HepG2 (cell line): ENCODE measurements at regions not wholly inside any gene's neighbourhood (a gene's known extent, or its start where the extent isn't known, plus 50 kb on each side); places are given as distances from the start of the nearest gene placed in this dataset.

Experiments
- EEA1 ChIP-seq: sonication (generic); formaldehyde crosslinking; IDR thresholded peaks from 2 replicates; pipeline ENCODE4 v1.5.1; 2020; ENCODE audit warnings: mild to moderate bottlenecking, missing genetic modification reagents, borderline replicate concordance
- FOXA3 ChIP-seq: IDR thresholded peaks from 2 replicates; pipeline ENCODE4 v1.6.1; 2016; ENCODE audit warnings: missing genetic modification reagents, missing compliant biosample characterization
- GABPB1 ChIP-seq: IDR thresholded peaks from 2 replicates; pipeline ENCODE4 v1.6.1; 2016; ENCODE audit warnings: mild to moderate bottlenecking, missing genetic modification reagents, moderate library complexity, missing compliant biosample characterization
- KDM2A ChIP-seq: sonication (generic); formaldehyde crosslinking; IDR thresholded peaks from 2 replicates; pipeline ENCODE4 v1.4.0; 2020; ENCODE audit warnings: low read depth, missing genetic modification reagents, borderline replicate concordance
- KDM5A ChIP-seq: fragments of 200-600 bp; sonication (generic); IDR thresholded peaks from 2 replicates; pipeline ENCODE4 v1.7.0; 2018; ENCODE audit warnings: antibody characterized with exemption, mild to moderate bottlenecking, low read length, borderline replicate concordance
- KLF16 ChIP-seq, 2 experiments: sonication (generic) in 1 of 2; formaldehyde crosslinking in 1 of 2; IDR thresholded peaks; 2 replicates each; pipeline versions ENCODE4 v1.6.1 to v1.8.0; 2016 to 2023; ENCODE audit warnings: missing genetic modification reagents in 2 of 2, missing compliant biosample characterization in 1 of 2
- SATB2 ChIP-seq: sonication (generic); formaldehyde crosslinking; IDR thresholded peaks from 2 replicates; pipeline ENCODE4 v1.5.0; 2020; ENCODE audit warnings: missing genetic modification reagents
- TAF1 ChIP-seq: sonication (generic); formaldehyde crosslinking; IDR thresholded peaks from 2 replicates; pipeline ENCODE4 v1.4.0; 2020; ENCODE audit warnings: missing genetic modification reagents
- TIGD3 ChIP-seq: sonication (generic); formaldehyde crosslinking; IDR thresholded peaks from 2 replicates; pipeline ENCODE4 v1.5.1; 2020; ENCODE audit warnings: mild to moderate bottlenecking, missing genetic modification reagents, borderline replicate concordance
- ZBTB39 ChIP-seq: sonication (generic); formaldehyde crosslinking; IDR thresholded peaks from 2 replicates; pipeline ENCODE4 v1.5.0; 2020; ENCODE audit warnings: missing genetic modification reagents
- ZBTB7B ChIP-seq: sonication (generic); formaldehyde crosslinking; IDR thresholded peaks from 2 replicates; pipeline ENCODE4 v1.4.0; 2020; ENCODE audit warnings: missing genetic modification reagents
- ZNF574 ChIP-seq: sonication (generic); formaldehyde crosslinking; IDR thresholded peaks from 2 replicates; pipeline ENCODE4 v1.4.0; 2020; ENCODE audit warnings: missing genetic modification reagents
- ZNF577 ChIP-seq: sonication (generic); formaldehyde crosslinking; IDR thresholded peaks from 2 replicates; pipeline ENCODE4 v1.4.0; 2020; ENCODE audit warnings: mild to moderate bottlenecking, low read depth, missing genetic modification reagents, borderline replicate concordance
- ZNF839 ChIP-seq: sonication (generic); formaldehyde crosslinking; IDR thresholded peaks from 2 replicates; pipeline ENCODE4 v1.4.0; 2020; ENCODE audit warnings: missing genetic modification reagents, mild to moderate bottlenecking, borderline replicate concordance
- TF ChIP-seq, protein P1 (sequence below), 2 experiments: sonication (generic) in 1 of 2; formaldehyde crosslinking in 1 of 2; IDR thresholded peaks; 2 replicates each; pipeline versions ENCODE4 v1.6.1 to v1.9.0; 2014 to 2022; ENCODE audit warnings: antibody characterized with exemption in 1 of 2, borderline replicate concordance in 1 of 2, inconsistent platforms in 1 of 2, low read depth in 1 of 2, missing genetic modification reagents in 1 of 2
- TF ChIP-seq, protein P2 (sequence below): IDR thresholded peaks from 2 replicates; pipeline ENCODE4 v1.6.1; 2012; ENCODE audit warnings: low read depth, low read length, improper control_type of control experiment

GRCh38 chr5:29780401-29780800, 1413.1 kb upstream of the CDH6 start (continued):
- TF ChIP-seq, protein P1, sequence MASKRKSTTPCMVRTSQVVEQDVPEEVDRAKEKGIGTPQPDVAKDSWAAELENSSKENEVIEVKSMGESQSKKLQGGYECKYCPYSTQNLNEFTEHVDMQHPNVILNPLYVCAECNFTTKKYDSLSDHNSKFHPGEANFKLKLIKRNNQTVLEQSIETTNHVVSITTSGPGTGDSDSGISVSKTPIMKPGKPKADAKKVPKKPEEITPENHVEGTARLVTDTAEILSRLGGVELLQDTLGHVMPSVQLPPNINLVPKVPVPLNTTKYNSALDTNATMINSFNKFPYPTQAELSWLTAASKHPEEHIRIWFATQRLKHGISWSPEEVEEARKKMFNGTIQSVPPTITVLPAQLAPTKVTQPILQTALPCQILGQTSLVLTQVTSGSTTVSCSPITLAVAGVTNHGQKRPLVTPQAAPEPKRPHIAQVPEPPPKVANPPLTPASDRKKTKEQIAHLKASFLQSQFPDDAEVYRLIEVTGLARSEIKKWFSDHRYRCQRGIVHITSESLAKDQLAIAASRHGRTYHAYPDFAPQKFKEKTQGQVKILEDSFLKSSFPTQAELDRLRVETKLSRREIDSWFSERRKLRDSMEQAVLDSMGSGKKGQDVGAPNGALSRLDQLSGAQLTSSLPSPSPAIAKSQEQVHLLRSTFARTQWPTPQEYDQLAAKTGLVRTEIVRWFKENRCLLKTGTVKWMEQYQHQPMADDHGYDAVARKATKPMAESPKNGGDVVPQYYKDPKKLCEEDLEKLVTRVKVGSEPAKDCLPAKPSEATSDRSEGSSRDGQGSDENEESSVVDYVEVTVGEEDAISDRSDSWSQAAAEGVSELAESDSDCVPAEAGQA (IDR thresholded peaks at IDR 0.05; ENCODE audit: low read depth): no peak
- TF ChIP-seq, protein P1 (CRISPR knock-in tag; IDR thresholded peaks at IDR 0.05; ENCODE audit: borderline replicate concordance): no peak
- TF ChIP-seq FOXA3 (peak; percentile 82), KLF16 (CRISPR knock-in tag; IDR thresholded peaks at IDR 0.05) (no peak), ZNF577 (no peak), ZBTB39 (no peak), GABPB1 (CRISPR knock-in tag) (no peak), ZNF839 (CRISPR knock-in tag) (no peak), SATB2 (CRISPR knock-in tag) (no peak), KDM5A (no peak), ZNF574 (CRISPR knock-in tag) (no peak), TAF1 (CRISPR knock-in tag) (no peak), KDM2A (CRISPR knock-in tag) (no peak), ZBTB7B (CRISPR knock-in tag) (no peak), EEA1 (no peak), TIGD3 (CRISPR knock-in tag) (no peak)
- TF ChIP-seq, protein P2, sequence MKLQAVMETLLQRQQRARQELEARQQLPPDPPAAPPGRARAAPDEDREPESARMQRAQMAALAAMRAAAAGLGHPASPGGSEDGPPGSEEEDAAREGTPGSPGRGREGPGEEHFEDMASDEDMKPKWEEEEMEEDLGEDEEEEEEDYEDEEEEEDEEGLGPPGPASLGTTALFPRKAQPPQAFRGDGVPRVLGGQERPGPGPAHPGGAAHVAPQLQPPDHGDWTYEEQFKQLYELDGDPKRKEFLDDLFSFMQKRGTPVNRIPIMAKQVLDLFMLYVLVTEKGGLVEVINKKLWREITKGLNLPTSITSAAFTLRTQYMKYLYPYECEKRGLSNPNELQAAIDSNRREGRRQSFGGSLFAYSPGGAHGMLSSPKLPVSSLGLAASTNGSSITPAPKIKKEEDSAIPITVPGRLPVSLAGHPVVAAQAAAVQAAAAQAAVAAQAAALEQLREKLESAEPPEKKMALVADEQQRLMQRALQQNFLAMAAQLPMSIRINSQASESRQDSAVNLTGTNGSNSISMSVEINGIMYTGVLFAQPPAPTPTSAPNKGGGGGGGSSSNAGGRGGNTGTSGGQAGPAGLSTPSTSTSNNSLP: peak; percentile 50; the same call in 1 of the 2 replicates
